Neural progenitor cell (in vitro differentiated cells): ENCODE measurements at regions not wholly inside any gene's neighbourhood (a gene's known extent, or its start where the extent isn't known, plus 50 kb on each side); places are given as distances from the start of the nearest gene placed in this dataset.

Experiments used
- EZH2 ChIP-seq: fragments of 200-600 bp; sonication (generic); IDR thresholded peaks from 2 replicates; pipeline ENCODE4 v1.6.1; 2017; ENCODE audit warnings: antibody characterized with exemption, mild to moderate bottlenecking, moderate library complexity
- EZH2phosphoT487 ChIP-seq: fragments of 200-600 bp; sonication (generic); IDR thresholded peaks from 2 replicates; pipeline ENCODE4 v1.6.1; 2017; ENCODE audit warnings: antibody characterized with exemption
- TF ChIP-seq, protein P1 (sequence below): fragments of 200-600 bp; sonication (generic); IDR thresholded peaks from 2 replicates; pipeline ENCODE4 v1.5.1; 2017; ENCODE audit warnings: antibody characterized with exemption, mild to moderate bottlenecking

DNA sequence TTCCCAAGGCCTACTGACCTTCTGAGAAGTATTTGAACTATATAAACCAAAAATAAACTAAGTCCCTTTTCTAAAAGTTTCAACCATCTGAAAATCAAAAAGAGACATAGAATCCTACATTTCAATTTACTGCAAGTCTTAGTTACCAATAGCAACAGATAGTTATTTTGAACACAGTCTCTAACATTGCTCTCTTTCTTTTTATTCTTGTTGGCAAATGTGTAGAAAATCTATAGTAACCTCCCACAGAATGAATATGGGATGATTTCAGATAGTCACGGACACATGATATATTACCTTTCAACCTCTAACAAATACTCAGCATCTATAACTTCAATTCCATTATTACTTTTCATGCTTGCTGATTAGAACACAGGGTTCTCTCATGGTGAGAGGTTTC, 68.9 kb upstream of the RAB3GAP2 start:
- TF ChIP-seq, protein P1, sequence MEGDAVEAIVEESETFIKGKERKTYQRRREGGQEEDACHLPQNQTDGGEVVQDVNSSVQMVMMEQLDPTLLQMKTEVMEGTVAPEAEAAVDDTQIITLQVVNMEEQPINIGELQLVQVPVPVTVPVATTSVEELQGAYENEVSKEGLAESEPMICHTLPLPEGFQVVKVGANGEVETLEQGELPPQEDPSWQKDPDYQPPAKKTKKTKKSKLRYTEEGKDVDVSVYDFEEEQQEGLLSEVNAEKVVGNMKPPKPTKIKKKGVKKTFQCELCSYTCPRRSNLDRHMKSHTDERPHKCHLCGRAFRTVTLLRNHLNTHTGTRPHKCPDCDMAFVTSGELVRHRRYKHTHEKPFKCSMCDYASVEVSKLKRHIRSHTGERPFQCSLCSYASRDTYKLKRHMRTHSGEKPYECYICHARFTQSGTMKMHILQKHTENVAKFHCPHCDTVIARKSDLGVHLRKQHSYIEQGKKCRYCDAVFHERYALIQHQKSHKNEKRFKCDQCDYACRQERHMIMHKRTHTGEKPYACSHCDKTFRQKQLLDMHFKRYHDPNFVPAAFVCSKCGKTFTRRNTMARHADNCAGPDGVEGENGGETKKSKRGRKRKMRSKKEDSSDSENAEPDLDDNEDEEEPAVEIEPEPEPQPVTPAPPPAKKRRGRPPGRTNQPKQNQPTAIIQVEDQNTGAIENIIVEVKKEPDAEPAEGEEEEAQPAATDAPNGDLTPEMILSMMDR: no peak
- TF ChIP-seq EZH2phosphoT487 (no peak), EZH2 (no peak)
